OCI-LY1 (cell line): ENCODE measurements at regions not wholly inside any gene's neighbourhood (a gene's known extent, or its start where the extent isn't known, plus 50 kb on each side); places are given as distances from the start of the nearest gene placed in this dataset.

Source experiments
- H2AFZ ChIP-seq: fragments of 200-600 bp; sonication (generic), shearing (Covaris generic); 2 replicates; pipeline ENCODE4 v1.6.0; 2014; ENCODE audit warnings: antibody characterized with exemption, mild to moderate bottlenecking, low read length
- H3F3A ChIP-seq: fragments of 200-600 bp; sonication (generic), shearing (Covaris generic); 2 replicates; pipeline ENCODE4 v1.6.0; 2014; ENCODE audit warnings: mild to moderate bottlenecking, antibody characterized with exemption, low read length, moderate library complexity; ENCODE audit not compliant: insufficient read depth
- H3K27ac ChIP-seq: fragments of 200-600 bp; sonication (generic); 2 replicates; pipeline ENCODE4 v1.5.1; 2014; ENCODE audit warnings: low read length, mixed run types, mild to moderate bottlenecking, low read depth; ENCODE audit not compliant: poor library complexity, severe bottlenecking
- H3K27me3 ChIP-seq: fragments of 200-600 bp; sonication (generic); 2 replicates; pipeline ENCODE4 v1.6.0; 2014; ENCODE audit warnings: antibody characterized with exemption, mild to moderate bottlenecking, low read length, moderate library complexity; ENCODE audit not compliant: insufficient read depth
- H3K36me3 ChIP-seq: fragments of 200-600 bp; sonication (generic); 2 replicates; pipeline ENCODE4 v1.6.1; 2014; ENCODE audit warnings: mild to moderate bottlenecking, antibody characterized with exemption, low read length, moderate library complexity, mixed read lengths; ENCODE audit not compliant: insufficient read depth
- H3K4me1 ChIP-seq: fragments of 200-600 bp; sonication (generic); 2 replicates; pipeline ENCODE4 v1.5.1; 2014; ENCODE audit warnings: mild to moderate bottlenecking, low read length, moderate library complexity; ENCODE audit not compliant: insufficient read depth, severe bottlenecking
- H3K4me2 ChIP-seq: fragments of 200-600 bp; sonication (generic), shearing (Covaris generic); 2 replicates; pipeline ENCODE4 v1.6.1; 2014; ENCODE audit warnings: low read length
- H3K4me3 ChIP-seq: fragments of 200-600 bp; sonication (generic); 2 replicates; pipeline ENCODE4 v1.5.1; 2014; ENCODE audit warnings: low read length, low read depth, mild to moderate bottlenecking, mixed read lengths; ENCODE audit not compliant: poor library complexity, severe bottlenecking
- H3K79me2 ChIP-seq: fragments of 200-600 bp; shearing (Covaris generic); 2 replicates; pipeline ENCODE4 v1.6.1; 2016; ENCODE audit warnings: mixed run types, low read length, mixed read lengths; ENCODE audit not compliant: insufficient read depth
- H3K9ac ChIP-seq: fragments of 200-600 bp; sonication (generic), shearing (Covaris generic); 2 replicates; pipeline ENCODE4 v1.6.1; 2014; ENCODE audit warnings: mild to moderate bottlenecking, low read length, mixed read lengths
- H3K9me2 ChIP-seq: fragments of 200-600 bp; sonication (generic), shearing (Covaris generic); 2 replicates; pipeline ENCODE4 v1.6.1; 2014; ENCODE audit warnings: low read depth, mild to moderate bottlenecking, low read length, mixed read lengths
- H3K9me3 ChIP-seq: fragments of 200-600 bp; shearing (Covaris generic); 2 replicates; pipeline ENCODE4 v1.6.1; 2014; ENCODE audit warnings: low read length, mixed read lengths
- H4K20me1 ChIP-seq: fragments of 200-600 bp; sonication (generic), shearing (Covaris generic); 2 replicates; pipeline ENCODE4 v1.6.0; 2016; ENCODE audit warnings: mild to moderate bottlenecking, low read length; ENCODE audit not compliant: insufficient read depth
- CTCF ChIP-seq: fragments of 200-600 bp; sonication (generic), shearing (Covaris generic); IDR thresholded peaks from 2 replicates; pipeline ENCODE4 v1.5.1; 2017; ENCODE audit warnings: mild to moderate bottlenecking, antibody characterized with exemption, low read length, moderate library complexity, mixed read lengths
- EZH2 ChIP-seq: fragments of 200-600 bp; sonication (generic), shearing (Covaris generic); IDR thresholded peaks from 2 replicates; pipeline ENCODE4 v1.8.0; 2017; ENCODE audit warnings: borderline replicate concordance, mixed run types, mild to moderate bottlenecking, antibody characterized with exemption, low read length, moderate library complexity, mixed read lengths

- Histone ChIP-seq H3K4me1 (no peaks in the 10 kb centered on the region), H3K27me3 (no peaks in the 10 kb centered on the region), H2AFZ (no peak overlapping the region), H4K20me1 (no peaks in the 10 kb centered on the region), H3K9me3 (no peaks in the 10 kb centered on the region), H3K9me2 (no peaks in the 10 kb centered on the region), H3K79me2 (no peaks in the 10 kb centered on the region), H3K27ac (no peak overlapping the region), H3F3A (no peaks in the 10 kb centered on the region), H3K9ac (no peak overlapping the region), H3K36me3 (no peaks in the 10 kb centered on the region), H3K4me2 (no peak overlapping the region), H3K4me3 (no peak overlapping the region)
- TF ChIP-seq EZH2: no peak
- no peak for TF ChIP-seq CTCF
These were observed 61.1 kb downstream of the CXCL12 start for GRCh38 chr10:44323838-44324237.

- H3K36me3 ChIP-seq: no peaks in the 10 kb centered on the region
- H4K20me1 ChIP-seq: no peaks in the 10 kb centered on the region
- no peaks in the 10 kb centered on the region for H3K9me3 ChIP-seq
- H3K27ac ChIP-seq: no peak overlapping the region
- no peaks in the 10 kb centered on the region for H3K4me1 ChIP-seq
- H3K27me3 ChIP-seq: no peaks in the 10 kb centered on the region
- H2AFZ ChIP-seq: no peak overlapping the region
- no peak overlapping the region for H3K4me2 ChIP-seq
- no peak for TF ChIP-seq EZH2
- no peak for TF ChIP-seq CTCF
- H3F3A ChIP-seq: no peaks in the 10 kb centered on the region
- H3K9ac ChIP-seq: no peak overlapping the region
- no peaks in the 10 kb centered on the region for H3K9me2 ChIP-seq
- no peaks in the 10 kb centered on the region for H3K79me2 ChIP-seq
- H3K4me3 ChIP-seq: no peak overlapping the region
These were observed 62.8 kb downstream of the CXCL12 start for GRCh38 chr10:44322137-44322536.

- H2AFZ ChIP-seq: no peak overlapping the region
- H4K20me1 ChIP-seq: no peaks in the 10 kb centered on the region
- no peaks in the 10 kb centered on the region for H3K9me2 ChIP-seq
- no peak overlapping the region for H3K4me2 ChIP-seq
- no peak overlapping the region for H3K27ac ChIP-seq
- no peak overlapping the region for H3K4me3 ChIP-seq
- H3F3A ChIP-seq: no peaks in the 10 kb centered on the region
- TF ChIP-seq EZH2 (no peak), CTCF (no peak)
- H3K36me3 ChIP-seq: no peaks in the 10 kb centered on the region
- H3K4me1 ChIP-seq: no peaks in the 10 kb centered on the region
- no peaks in the 10 kb centered on the region for H3K27me3 ChIP-seq
- no peaks in the 10 kb centered on the region for H3K9me3 ChIP-seq
- no peak overlapping the region for H3K9ac ChIP-seq
- no peaks in the 10 kb centered on the region for H3K79me2 ChIP-seq
These were observed 64.1 kb downstream of the CXCL12 start for GRCh38 chr10:44320756-44321155.
